Ascending aorta (tissue), 2 donors: ENCODE measurements at regions not wholly inside any gene's neighbourhood (a gene's known extent, or its start where the extent isn't known, plus 50 kb on each side); places are given as distances from the start of the nearest gene placed in this dataset.
A peak's percentile ranks its signal among the peaks of the same experiment; 100 is the strongest.

Experiments
- DNase-seq, 2 donors: peaks; one replicate each; pipeline ENCODE4 v3.0.0-alpha.2; 2019; ENCODE audit warnings: low spot score in 2 of 2
- H3K27ac ChIP-seq, 2 donors: fragments of 200-600 bp; sonication (generic); one replicate each; pipeline ENCODE4 v1.5.1; 2016 to 2017; ENCODE audit warnings: mild to moderate bottlenecking in 1 of 2
- H3K27me3 ChIP-seq: fragments of 200-600 bp; sonication (generic); one replicate; pipeline ENCODE4 v1.5.1; 2017
- H3K36me3 ChIP-seq, 2 donors: fragments of 200-600 bp; sonication (generic); one replicate each; pipeline ENCODE4 v1.5.1; 2016
- H3K4me1 ChIP-seq, 2 donors: fragments of 200-600 bp; sonication (generic); one replicate each; pipeline ENCODE4 v1.5.1; 2016 to 2017; ENCODE audit warnings: mild to moderate bottlenecking in 1 of 2
- H3K4me3 ChIP-seq, 2 donors: fragments of 200-600 bp; sonication (generic); one replicate each; pipeline ENCODE4 v1.5.1; 2016 to 2017; ENCODE audit warnings: mild to moderate bottlenecking in 1 of 2
- H3K9me3 ChIP-seq, 2 donors: fragments of 200-600 bp; sonication (generic); one replicate each; pipeline ENCODE4 v1.5.1; 2016
- CTCF ChIP-seq, 3 experiments: fragments of 200-600 bp in 2 of 3; fragments of 450-650 bp in 1 of 3; sonication (generic) in 2 of 3; IDR thresholded peaks; one replicate each; pipeline ENCODE4 v1.5.1; 2016 to 2019; ENCODE audit warnings: antibody characterized with exemption in 3 of 3, mild to moderate bottlenecking in 1 of 3, moderate library complexity in 1 of 3
- intact Hi-C: fragments of 100-400 bp; cut with DNase I; formaldehyde crosslinking; loops from one replicate; pipeline ENCODE4 v1.15.1; 2023

GRCh38 chr1:235059221-235059620 is 69.4 kb downstream of the TOMM20 start:
- H3K9me3 ChIP-seq, result no peaks in the 10 kb centered on the region
- peak overlapping the region in 1 of 2 donors; percentile 55 for H3K27ac ChIP-seq
- no peak for DNase-seq
- H3K4me1 ChIP-seq, result peaks cover 0 to 10% of the 10 kb centered on the region in 2 donors
- no peaks in the 10 kb centered on the region for H3K27me3 ChIP-seq
- no peak for TF ChIP-seq CTCF (IDR thresholded peaks at IDR 0.05)
- no peaks in the 10 kb centered on the region for H3K36me3 ChIP-seq
- intact Hi-C loops, result no loop called here
- no peak overlapping the region for H3K4me3 ChIP-seq

DNA sequence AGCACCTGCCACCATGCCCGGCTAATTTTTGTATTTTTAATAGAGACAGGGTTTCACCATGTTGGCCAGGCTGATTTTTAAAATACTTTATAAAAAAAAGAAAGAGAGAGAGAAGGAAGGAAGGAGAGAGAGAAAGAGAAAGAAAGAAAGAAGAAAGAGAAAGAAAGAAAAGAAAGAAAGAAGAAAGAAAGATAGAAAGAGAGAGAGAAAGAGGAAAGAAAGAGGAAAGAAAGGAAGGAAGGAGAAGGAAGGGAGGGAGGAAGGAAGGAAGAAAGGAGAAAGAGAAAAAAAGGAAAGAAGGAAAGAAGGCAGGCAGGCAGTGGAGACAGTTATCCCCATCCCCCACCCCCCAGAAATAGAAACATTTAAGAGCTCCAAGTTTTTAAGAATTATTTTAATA is 69.9 kb downstream of the TOMM20 start:
- Histone ChIP-seq H3K27me3 (no peaks in the 10 kb centered on the region), H3K4me1 (peaks cover 0 to 10% of the 10 kb centered on the region in 2 donors), H3K9me3 (no peaks in the 10 kb centered on the region), H3K27ac (peak overlapping the region in 1 of 2 donors; percentile 55), H3K4me3 (no peak overlapping the region), H3K36me3 (no peaks in the 10 kb centered on the region)
- TF ChIP-seq CTCF (IDR thresholded peaks at IDR 0.05), result no peak
- DNase-seq, result no peak
- intact Hi-C loops, result no loop called here

DNA sequence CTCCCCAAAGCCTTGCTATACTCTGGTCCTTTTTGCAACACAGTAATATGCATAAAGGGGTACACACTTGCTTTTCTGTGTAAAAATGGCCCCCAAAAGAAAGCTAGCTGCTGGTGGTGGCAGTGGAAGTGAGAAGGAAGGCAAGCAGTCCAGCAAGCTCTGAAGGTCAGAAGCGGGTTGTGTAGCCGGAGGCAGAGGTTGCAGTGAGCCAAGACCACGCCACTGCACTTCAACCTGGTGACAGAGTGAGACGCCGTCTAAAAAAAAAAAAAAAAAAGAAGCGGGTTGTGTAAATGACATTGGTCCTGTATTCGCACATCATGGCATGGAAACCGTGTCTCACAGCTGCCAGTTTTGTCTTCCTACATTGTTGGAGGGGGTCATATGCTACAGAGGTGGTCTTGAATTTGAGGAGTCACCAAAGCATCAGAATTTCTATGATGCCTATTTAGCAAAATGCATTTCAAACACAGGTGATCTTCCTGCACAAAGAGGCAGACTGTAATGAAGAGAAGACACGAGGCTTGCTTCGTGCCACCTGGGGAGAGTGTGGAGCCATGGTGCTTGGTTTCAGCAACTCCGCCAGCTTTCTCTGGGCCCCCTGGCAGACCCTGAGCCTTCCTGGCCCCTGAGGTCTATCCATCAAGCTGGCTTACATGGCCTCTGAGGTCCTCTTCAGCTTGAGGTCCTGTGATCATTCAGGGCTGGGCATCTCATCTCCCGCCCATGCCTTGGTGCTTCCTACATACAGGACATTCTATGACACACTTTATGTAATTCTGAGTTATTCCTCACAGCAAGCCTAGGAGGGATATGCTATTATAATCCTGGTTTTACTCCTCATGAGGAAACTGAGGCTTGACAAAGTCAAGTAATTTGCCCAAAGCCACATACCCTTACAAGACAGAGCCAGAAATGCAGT is 71.0 kb downstream of the TOMM20 start:
- Histone ChIP-seq H3K36me3 (no peaks in the 10 kb centered on the region), H3K4me1 (peaks cover 0 to 10% of the 10 kb centered on the region in 2 donors), H3K9me3 (no peaks in the 10 kb centered on the region), H3K4me3 (no peak overlapping the region), H3K27me3 (no peaks in the 10 kb centered on the region), H3K27ac (no peak overlapping the region)
- intact Hi-C loops, result no loop called here
- DNase-seq, result no peak
- no peak for TF ChIP-seq CTCF (IDR thresholded peaks at IDR 0.05)

- peaks cover 0 to 13% of the 10 kb centered on the region in 2 donors for H3K4me1 ChIP-seq
- H3K9me3 ChIP-seq, result no peaks in the 10 kb centered on the region
- no peaks in the 10 kb centered on the region for H3K36me3 ChIP-seq
- no peak for DNase-seq
- TF ChIP-seq CTCF (IDR thresholded peaks at IDR 0.05), result no peak
- H3K4me3 ChIP-seq, result no peak overlapping the region
- intact Hi-C loops, result no loop called here
- H3K27me3 ChIP-seq, result no peaks in the 10 kb centered on the region
- no peak overlapping the region for H3K27ac ChIP-seq
Observed at GRCh38 chr1:235056937-235057336, 71.7 kb downstream of the TOMM20 start.

DNA sequence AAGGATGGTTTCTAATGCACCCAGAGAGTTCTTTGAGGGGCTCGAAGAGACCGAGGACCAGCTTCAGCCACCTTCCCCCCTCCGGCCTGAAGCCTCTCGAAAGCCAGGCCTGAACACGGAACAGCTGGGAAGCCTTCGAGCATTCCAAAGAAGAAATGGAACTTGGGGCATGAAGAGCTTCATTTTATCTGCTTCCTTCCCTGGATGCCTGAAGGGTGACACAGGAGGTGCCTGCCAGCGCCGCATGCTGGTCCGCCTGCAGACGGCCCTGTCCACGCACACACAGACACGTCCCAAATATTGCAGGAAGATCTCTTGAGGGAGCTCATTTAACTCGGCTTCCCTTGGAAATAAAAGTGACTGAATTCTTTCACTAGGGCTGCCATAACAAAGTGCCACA is 73.7 kb downstream of the TOMM20 start:
- H3K4me1 ChIP-seq, result peaks cover 0 to 27% of the 10 kb centered on the region in 2 donors
- no peak overlapping the region for H3K27ac ChIP-seq
- no peak for TF ChIP-seq CTCF (IDR thresholded peaks at IDR 0.05)
- no peaks in the 10 kb centered on the region for H3K36me3 ChIP-seq
- no peak overlapping the region for H3K4me3 ChIP-seq
- no peaks in the 10 kb centered on the region for H3K9me3 ChIP-seq
- intact Hi-C loops, result no loop called here
- H3K27me3 ChIP-seq, result no peaks in the 10 kb centered on the region
- no peak for DNase-seq
